Tibial artery (tissue), 4 donors: ENCODE measurements at regions not wholly inside any gene's neighbourhood (a gene's known extent, or its start where the extent isn't known, plus 50 kb on each side); places are given as distances from the start of the nearest gene placed in this dataset.

Experiments
- DNase-seq, 2 donors: peaks; one replicate each; pipeline ENCODE4 v3.0.0-alpha.2; 2019
- H3K27ac ChIP-seq, 2 donors: fragments of 200-600 bp; sonication (generic) in 1 of 2; 1 replicate in 1 of 2; 2 replicates in 1 of 2; pipeline ENCODE4 v1.5.1; 2018 to 2019; ENCODE audit warnings: mild to moderate bottlenecking in 1 of 2
- H3K27me3 ChIP-seq, 2 donors: fragments of 200-600 bp; sonication (generic) in 1 of 2; one replicate each; pipeline versions ENCODE4 v1.5.1 to v1.6.0; 2016 to 2019
- H3K36me3 ChIP-seq, 3 donors: fragments of 200-600 bp; sonication (generic) in 2 of 3; one replicate each; pipeline ENCODE4 v1.5.1; 2016 to 2019; ENCODE audit warnings: mild to moderate bottlenecking in 2 of 3
- H3K4me1 ChIP-seq, 4 donors: fragments of 200-600 bp; sonication (generic) in 2 of 4; 1 replicate in 3 of 4; 2 replicates in 1 of 4; pipeline ENCODE4 v1.5.1; 2016 to 2019
- H3K4me3 ChIP-seq, 2 donors: fragments of 200-600 bp; sonication (generic) in 1 of 2; 1 replicate in 1 of 2; 2 replicates in 1 of 2; pipeline ENCODE4 v1.5.1; 2018 to 2019; ENCODE audit warnings: mild to moderate bottlenecking in 2 of 2
- H3K9me3 ChIP-seq, 3 donors: fragments of 200-600 bp; sonication (generic) in 1 of 3; one replicate each; pipeline ENCODE4 v1.5.1; 2016 to 2019
- intact Hi-C: fragments of 100-400 bp; cut with DNase I; formaldehyde crosslinking; loops from one replicate; pipeline ENCODE4 v1.15.0; 2023; ENCODE audit warnings: low total_unique reads
- TF ChIP-seq, protein P1 (sequence below), 2 experiments: fragments of 200-600 bp in 1 of 2; fragments of 450-650 bp in 1 of 2; IDR thresholded peaks; one replicate each; pipeline ENCODE4 v1.5.1; 2017 to 2019; ENCODE audit warnings: antibody characterized with exemption in 2 of 2, mild to moderate bottlenecking in 1 of 2, moderate library complexity in 1 of 2

DNA sequence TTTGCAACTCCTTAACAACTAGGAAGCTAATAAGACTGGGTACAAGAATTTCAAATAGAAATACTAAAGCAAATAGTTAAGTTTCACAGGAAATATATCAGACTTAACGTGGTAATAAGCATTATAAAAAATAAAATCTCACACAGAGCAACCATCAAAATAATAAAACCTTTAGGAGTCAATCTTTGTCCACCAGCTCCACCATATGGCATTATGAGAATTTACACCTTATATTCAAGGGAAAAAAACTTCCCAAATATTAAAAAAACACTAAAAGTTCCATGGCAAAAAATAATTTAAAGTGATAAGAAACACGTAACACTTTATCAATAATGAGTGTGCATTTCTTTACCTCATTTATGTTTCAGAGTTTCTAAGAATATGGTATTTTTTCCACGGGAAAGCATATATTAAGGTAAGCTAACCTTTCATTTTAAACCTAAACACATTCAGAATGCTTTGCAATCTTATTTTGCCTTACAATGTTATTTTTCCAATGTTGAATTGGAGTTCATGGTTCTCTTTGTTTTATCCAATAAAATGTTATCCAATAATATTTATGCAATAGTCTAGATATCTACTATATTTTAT lies 423.2 kb upstream of the SGCG start:
- no peak for DNase-seq
- no peak overlapping the region for H3K4me3 ChIP-seq
- intact Hi-C loops, result no loop called here

DNA sequence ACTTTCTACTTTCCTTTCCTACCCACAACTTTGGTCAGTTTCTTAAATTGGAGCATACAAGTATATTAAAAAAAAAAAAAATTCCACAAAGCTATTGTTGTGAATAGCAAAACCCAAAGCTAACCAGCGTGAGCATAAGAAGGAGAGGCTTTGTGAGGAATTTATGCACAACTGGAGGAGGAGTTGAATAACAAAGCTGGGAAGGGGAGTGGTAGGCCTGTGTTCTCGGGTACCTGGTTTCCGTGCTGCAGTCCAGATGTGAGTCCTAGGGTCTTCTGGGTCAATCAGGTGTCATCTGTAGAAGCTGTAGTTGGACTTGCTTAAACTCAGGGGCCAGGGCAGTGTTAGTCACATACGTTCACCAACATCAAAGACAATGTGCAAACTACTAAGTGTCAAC lies 422.5 kb upstream of the SGCG start:
- no peak overlapping the region for H3K4me3 ChIP-seq
- H3K4me1 ChIP-seq, result no peaks in the 10 kb centered on the region
- DNase-seq, result no peak
- intact Hi-C loops, result no loop called here
- no peak overlapping the region for H3K27ac ChIP-seq
- TF ChIP-seq, protein P1, sequence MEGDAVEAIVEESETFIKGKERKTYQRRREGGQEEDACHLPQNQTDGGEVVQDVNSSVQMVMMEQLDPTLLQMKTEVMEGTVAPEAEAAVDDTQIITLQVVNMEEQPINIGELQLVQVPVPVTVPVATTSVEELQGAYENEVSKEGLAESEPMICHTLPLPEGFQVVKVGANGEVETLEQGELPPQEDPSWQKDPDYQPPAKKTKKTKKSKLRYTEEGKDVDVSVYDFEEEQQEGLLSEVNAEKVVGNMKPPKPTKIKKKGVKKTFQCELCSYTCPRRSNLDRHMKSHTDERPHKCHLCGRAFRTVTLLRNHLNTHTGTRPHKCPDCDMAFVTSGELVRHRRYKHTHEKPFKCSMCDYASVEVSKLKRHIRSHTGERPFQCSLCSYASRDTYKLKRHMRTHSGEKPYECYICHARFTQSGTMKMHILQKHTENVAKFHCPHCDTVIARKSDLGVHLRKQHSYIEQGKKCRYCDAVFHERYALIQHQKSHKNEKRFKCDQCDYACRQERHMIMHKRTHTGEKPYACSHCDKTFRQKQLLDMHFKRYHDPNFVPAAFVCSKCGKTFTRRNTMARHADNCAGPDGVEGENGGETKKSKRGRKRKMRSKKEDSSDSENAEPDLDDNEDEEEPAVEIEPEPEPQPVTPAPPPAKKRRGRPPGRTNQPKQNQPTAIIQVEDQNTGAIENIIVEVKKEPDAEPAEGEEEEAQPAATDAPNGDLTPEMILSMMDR (IDR thresholded peaks at IDR 0.05), result no peak
- peaks cover 0 to 2% (median 0%) of the 10 kb centered on the region in 3 donors for H3K9me3 ChIP-seq
- no peaks in the 10 kb centered on the region for H3K36me3 ChIP-seq
- H3K27me3 ChIP-seq, result no peaks in the 10 kb centered on the region

More for the DNA sequence above, 423.2 kb upstream of the SGCG start:
- H3K27me3 ChIP-seq, result no peaks in the 10 kb centered on the region
- H3K27ac ChIP-seq, result no peak overlapping the region
- no peaks in the 10 kb centered on the region for H3K36me3 ChIP-seq
- TF ChIP-seq, protein P1 (IDR thresholded peaks at IDR 0.05), result peak; percentile 39 to 44
- peaks cover 0 to 2% (median 0%) of the 10 kb centered on the region in 3 donors for H3K9me3 ChIP-seq
- H3K4me1 ChIP-seq, result no peaks in the 10 kb centered on the region

DNA sequence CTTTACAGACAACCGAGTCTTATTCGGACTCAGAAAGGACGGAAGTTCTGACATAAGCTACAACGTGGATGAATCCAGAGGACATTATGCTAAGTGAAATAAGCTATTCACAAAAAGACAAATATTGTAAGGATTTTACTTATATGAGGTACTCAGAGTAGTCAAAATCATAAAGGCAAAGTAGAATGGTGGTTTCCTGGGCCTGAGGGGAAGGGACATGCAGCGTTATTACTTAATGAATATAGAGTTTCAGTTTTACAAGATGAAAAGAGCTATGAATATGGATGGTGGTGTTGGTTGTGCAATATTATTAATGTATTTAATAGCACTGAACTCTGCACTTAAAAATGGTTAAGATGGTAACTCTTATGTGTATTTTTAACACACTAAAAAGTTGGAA lies 419.1 kb upstream of the SGCG start:
- Histone ChIP-seq H3K27me3 (no peaks in the 10 kb centered on the region), H3K36me3 (no peaks in the 10 kb centered on the region), H3K9me3 (no peaks in the 10 kb centered on the region), H3K27ac (no peak overlapping the region), H3K4me3 (no peak overlapping the region), H3K4me1 (no peaks in the 10 kb centered on the region)
- TF ChIP-seq, protein P1 (IDR thresholded peaks at IDR 0.05), result no peak
- no peak for DNase-seq
- intact Hi-C loops, result loop anchor here (5.0 kb wide), 1 partner anchor 1119 kb away; no protein-coding TSS in a partner anchor

DNA sequence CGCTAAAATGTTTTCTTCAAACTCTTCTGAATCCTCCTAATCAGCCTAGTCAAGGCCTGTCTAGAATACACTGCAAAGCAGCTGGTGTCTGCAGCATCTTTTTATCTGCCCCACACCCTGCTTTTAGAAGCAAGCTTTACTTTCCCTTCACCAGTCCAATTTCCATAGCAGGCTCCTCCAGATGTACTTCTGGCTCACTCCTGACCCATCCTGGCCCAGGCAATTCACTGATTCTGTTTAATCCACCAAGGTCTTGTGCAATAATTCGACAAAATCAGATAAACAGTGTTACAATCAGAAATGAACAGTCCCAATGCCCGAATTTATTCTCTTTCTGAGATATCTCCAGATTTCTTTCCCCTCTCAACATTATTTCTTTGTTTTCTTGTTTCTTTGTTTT lies 415.2 kb upstream of the SGCG start:
- no peaks in the 10 kb centered on the region for H3K36me3 ChIP-seq
- H3K4me1 ChIP-seq, result no peaks in the 10 kb centered on the region
- DNase-seq, result no peak
- H3K27me3 ChIP-seq, result no peaks in the 10 kb centered on the region
- TF ChIP-seq, protein P1 (IDR thresholded peaks at IDR 0.05), result no peak
- H3K9me3 ChIP-seq, result no peaks in the 10 kb centered on the region
- no peak overlapping the region for H3K27ac ChIP-seq
- H3K4me3 ChIP-seq, result no peak overlapping the region
- intact Hi-C loops, result no loop called here

DNA sequence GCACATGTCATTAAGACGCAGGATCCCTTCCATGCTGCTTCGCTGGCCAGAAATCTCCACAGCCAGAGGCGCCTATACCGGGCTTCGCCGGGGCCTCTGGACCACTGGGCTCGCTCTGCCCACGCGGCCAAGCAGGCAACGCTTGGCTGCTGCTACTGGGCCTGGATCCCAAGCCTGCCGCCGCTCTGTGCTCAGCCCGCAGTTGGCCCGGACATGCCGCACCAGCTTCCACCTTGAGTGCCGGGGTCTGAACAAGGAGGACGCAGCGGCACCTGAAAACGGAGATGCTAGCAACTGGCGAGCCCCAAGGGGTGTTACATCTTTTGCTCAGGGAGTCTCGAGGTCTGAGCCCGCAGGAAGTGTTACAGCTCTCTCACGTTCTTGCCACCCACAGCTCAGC lies 409.9 kb upstream of the SGCG start:
- no peak for DNase-seq
- TF ChIP-seq, protein P1 (IDR thresholded peaks at IDR 0.05), result no peak
- H3K27ac ChIP-seq, result no peak overlapping the region
- no peaks in the 10 kb centered on the region for H3K4me1 ChIP-seq
- H3K9me3 ChIP-seq, result no peaks in the 10 kb centered on the region
- H3K36me3 ChIP-seq, result no peaks in the 10 kb centered on the region
- intact Hi-C loops, result no loop called here
- no peak overlapping the region for H3K4me3 ChIP-seq
- H3K27me3 ChIP-seq, result peaks cover 0 to 3% of the 10 kb centered on the region in 2 donors

DNA sequence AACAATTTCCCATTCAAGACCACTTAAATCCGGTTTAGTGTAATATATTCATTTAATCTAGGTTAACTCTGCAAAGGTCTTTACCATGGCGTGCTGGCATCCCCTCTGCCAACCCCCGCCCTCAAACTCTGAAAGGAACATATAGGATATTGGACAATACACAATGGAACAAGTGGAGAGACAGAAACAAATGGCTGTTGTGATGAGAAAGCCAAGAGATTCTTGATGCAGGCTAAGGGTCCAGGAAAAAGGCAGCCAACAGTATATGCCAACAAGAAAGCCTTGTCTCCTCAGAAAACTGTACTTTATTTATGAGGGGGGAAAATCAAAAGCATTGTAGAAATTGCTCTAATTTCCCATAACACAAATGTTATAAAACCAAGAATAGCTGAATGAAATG lies 407.3 kb upstream of the SGCG start:
- Histone ChIP-seq H3K9me3 (no peaks in the 10 kb centered on the region), H3K4me3 (no peak overlapping the region), H3K27me3 (peaks cover 0 to 3% of the 10 kb centered on the region in 2 donors), H3K27ac (no peak overlapping the region), H3K36me3 (no peaks in the 10 kb centered on the region), H3K4me1 (no peaks in the 10 kb centered on the region)
- TF ChIP-seq, protein P1 (IDR thresholded peaks at IDR 0.05), result no peak
- intact Hi-C loops, result no loop called here
- DNase-seq, result no peak
